GM23338 (cell line): ENCODE measurements at regions not wholly inside any gene's neighbourhood (a gene's known extent, or its start where the extent isn't known, plus 50 kb on each side); places are given as distances from the start of the nearest gene placed in this dataset.

ENCODE experiments used
- ATAC-seq: fragments of 200-7000 bp; cut with Tn5 transposase; 3 replicates; pipeline ENCODE4 v1.9.1; 2020
- DNase-seq: peaks from one replicate; pipeline ENCODE4 v3.0.0-alpha.2; 2015; ENCODE audit warnings: low spot score
- H2AFZ ChIP-seq: fragments of 200-600 bp; sonication (generic); 2 replicates; pipeline ENCODE4 v1.8.0; 2016; ENCODE audit warnings: antibody characterized with exemption, mild to moderate bottlenecking, moderate library complexity
- H3F3A ChIP-seq: fragments of 200-600 bp; sonication (generic); replicated peaks from 2 replicates; pipeline ENCODE4 v1.8.0; 2017; ENCODE audit warnings: antibody characterized with exemption, mixed run types, low read depth
- H3K27ac ChIP-seq: fragments of 200-600 bp; sonication (generic); 2 replicates; pipeline ENCODE4 v1.6.1; 2016; ENCODE audit warnings: low read depth
- H3K27me3 ChIP-seq: fragments of 200-600 bp; sonication (generic); 2 replicates; pipeline ENCODE4 v1.8.0; 2016; ENCODE audit warnings: mild to moderate bottlenecking, mixed run types, moderate library complexity; ENCODE audit not compliant: insufficient read depth
- H3K36me3 ChIP-seq: fragments of 200-600 bp; sonication (generic); 2 replicates; pipeline ENCODE4 v1.8.0; 2016; ENCODE audit warnings: mild to moderate bottlenecking; ENCODE audit not compliant: insufficient read depth
- H3K4me1 ChIP-seq: fragments of 200-600 bp; sonication (generic); 2 replicates; pipeline ENCODE4 v1.8.0; 2016; ENCODE audit warnings: mild to moderate bottlenecking, moderate library complexity; ENCODE audit not compliant: insufficient read depth
- H3K4me2 ChIP-seq: fragments of 200-600 bp; sonication (generic); 2 replicates; pipeline ENCODE4 v1.7.1; 2017; ENCODE audit warnings: mixed run types
- H3K4me3 ChIP-seq: fragments of 200-600 bp; sonication (generic); 2 replicates; pipeline ENCODE4 v1.6.1; 2016; ENCODE audit warnings: mixed run types
- H3K79me2 ChIP-seq: fragments of 200-600 bp; sonication (generic); replicated peaks from 2 replicates; pipeline ENCODE4 v1.8.0; 2017; ENCODE audit warnings: mild to moderate bottlenecking; ENCODE audit not compliant: insufficient read depth
- H3K9me2 ChIP-seq: fragments of 200-600 bp; sonication (generic); 2 replicates; pipeline ENCODE4 v1.8.0; 2017; ENCODE audit not compliant: insufficient read depth
- H4K20me1 ChIP-seq: fragments of 200-600 bp; sonication (generic); replicated peaks from 2 replicates; pipeline ENCODE4 v1.8.0; 2017; ENCODE audit warnings: mild to moderate bottlenecking; ENCODE audit not compliant: insufficient read depth
- H3K27ac Mint-ChIP-seq: 2 replicates; pipeline ENCODE4 v1.8.0; 2020; ENCODE audit warnings: inconsistent platforms, mild to moderate bottlenecking, moderate library complexity, mixed read lengths
- H3K27me3 Mint-ChIP-seq: 3 replicates; pipeline ENCODE4 v1.8.0; 2022; ENCODE audit warnings: low read depth, mild to moderate bottlenecking, moderate library complexity, mixed read lengths, inconsistent platforms; ENCODE audit not compliant: insufficient read depth, poor library complexity
- H3K36me3 Mint-ChIP-seq: 3 replicates; pipeline ENCODE4 v1.8.0; 2021; ENCODE audit warnings: low read depth, mild to moderate bottlenecking, inconsistent platforms, moderate library complexity, mixed read lengths
- H3K4me1 Mint-ChIP-seq: 3 replicates; pipeline ENCODE4 v1.8.0; 2020; ENCODE audit warnings: mild to moderate bottlenecking, inconsistent platforms, mixed read lengths
- H3K4me3 Mint-ChIP-seq: 3 replicates; pipeline ENCODE4 v1.8.0; 2021; ENCODE audit warnings: moderate library complexity, mild to moderate bottlenecking, inconsistent platforms, mixed read lengths
- H3K9me3 Mint-ChIP-seq: 3 replicates; pipeline ENCODE4 v1.8.0; 2020; ENCODE audit warnings: moderate library complexity, mild to moderate bottlenecking, inconsistent platforms, mixed read lengths
- EZH2 ChIP-seq: fragments of 200-600 bp; sonication (generic); IDR thresholded peaks from one replicate; pipeline ENCODE4 v1.8.0; 2017; ENCODE audit warnings: antibody characterized with exemption, mild to moderate bottlenecking, low read depth; ENCODE audit not compliant: unreplicated experiment
- EZH2phosphoT487 ChIP-seq: fragments of 200-600 bp; sonication (generic); IDR thresholded peaks from one replicate; pipeline ENCODE4 v1.8.1; 2018; ENCODE audit warnings: antibody characterized with exemption; ENCODE audit not compliant: unreplicated experiment
- JUNB ChIP-seq: IDR thresholded peaks from one replicate; pipeline ENCODE4 v1.6.1; 2016; ENCODE audit warnings: antibody characterized with exemption; ENCODE audit not compliant: unreplicated experiment
- NANOG ChIP-seq: IDR thresholded peaks from 2 replicates; pipeline ENCODE4 v1.6.1; 2016; ENCODE audit warnings: antibody characterized with exemption, borderline replicate concordance
- TF ChIP-seq, protein P1 (sequence below): fragments of 250-450 bp; sonication (Bioruptor Pico); IDR thresholded peaks from 2 replicates; pipeline ENCODE4 v1.5.0; 2020; ENCODE audit warnings: mild to moderate bottlenecking, moderate library complexity
- TF ChIP-seq, protein P2 (sequence below), 2 experiments: fragments of 200-600 bp in 1 of 2; sonication (generic) in 1 of 2; conservative IDR thresholded peaks; 2 replicates each; pipeline versions ENCODE4 v1.5.1 to v1.6.1; 2016 to 2017; ENCODE audit warnings: antibody characterized with exemption in 2 of 2, low read depth in 2 of 2, mild to moderate bottlenecking in 2 of 2, moderate library complexity in 1 of 2

DNA sequence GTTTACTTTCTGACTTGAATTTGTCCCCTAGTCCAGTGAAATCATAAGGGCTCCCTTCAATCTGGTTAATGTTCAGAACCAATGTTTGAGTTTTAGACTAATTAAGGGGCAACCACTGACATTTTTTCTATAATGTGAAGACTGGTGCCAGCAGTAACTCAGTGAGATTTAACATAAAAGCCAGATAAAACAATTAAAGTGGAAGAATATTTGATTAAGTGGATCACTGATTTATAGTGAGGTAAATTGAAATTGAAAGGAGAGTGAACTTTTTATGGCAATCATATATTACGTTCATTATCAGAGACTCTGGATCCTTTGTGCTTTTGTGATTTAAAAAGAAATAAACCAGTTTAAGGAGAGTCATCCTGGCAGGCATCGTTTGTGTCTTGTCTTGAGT is 246.8 kb downstream of the GATA3 start:
- no peak overlapping the region for H3K4me3 ChIP-seq
- no peak for TF ChIP-seq JUNB
- TF ChIP-seq EZH2: no peak
- TF ChIP-seq, protein P1, sequence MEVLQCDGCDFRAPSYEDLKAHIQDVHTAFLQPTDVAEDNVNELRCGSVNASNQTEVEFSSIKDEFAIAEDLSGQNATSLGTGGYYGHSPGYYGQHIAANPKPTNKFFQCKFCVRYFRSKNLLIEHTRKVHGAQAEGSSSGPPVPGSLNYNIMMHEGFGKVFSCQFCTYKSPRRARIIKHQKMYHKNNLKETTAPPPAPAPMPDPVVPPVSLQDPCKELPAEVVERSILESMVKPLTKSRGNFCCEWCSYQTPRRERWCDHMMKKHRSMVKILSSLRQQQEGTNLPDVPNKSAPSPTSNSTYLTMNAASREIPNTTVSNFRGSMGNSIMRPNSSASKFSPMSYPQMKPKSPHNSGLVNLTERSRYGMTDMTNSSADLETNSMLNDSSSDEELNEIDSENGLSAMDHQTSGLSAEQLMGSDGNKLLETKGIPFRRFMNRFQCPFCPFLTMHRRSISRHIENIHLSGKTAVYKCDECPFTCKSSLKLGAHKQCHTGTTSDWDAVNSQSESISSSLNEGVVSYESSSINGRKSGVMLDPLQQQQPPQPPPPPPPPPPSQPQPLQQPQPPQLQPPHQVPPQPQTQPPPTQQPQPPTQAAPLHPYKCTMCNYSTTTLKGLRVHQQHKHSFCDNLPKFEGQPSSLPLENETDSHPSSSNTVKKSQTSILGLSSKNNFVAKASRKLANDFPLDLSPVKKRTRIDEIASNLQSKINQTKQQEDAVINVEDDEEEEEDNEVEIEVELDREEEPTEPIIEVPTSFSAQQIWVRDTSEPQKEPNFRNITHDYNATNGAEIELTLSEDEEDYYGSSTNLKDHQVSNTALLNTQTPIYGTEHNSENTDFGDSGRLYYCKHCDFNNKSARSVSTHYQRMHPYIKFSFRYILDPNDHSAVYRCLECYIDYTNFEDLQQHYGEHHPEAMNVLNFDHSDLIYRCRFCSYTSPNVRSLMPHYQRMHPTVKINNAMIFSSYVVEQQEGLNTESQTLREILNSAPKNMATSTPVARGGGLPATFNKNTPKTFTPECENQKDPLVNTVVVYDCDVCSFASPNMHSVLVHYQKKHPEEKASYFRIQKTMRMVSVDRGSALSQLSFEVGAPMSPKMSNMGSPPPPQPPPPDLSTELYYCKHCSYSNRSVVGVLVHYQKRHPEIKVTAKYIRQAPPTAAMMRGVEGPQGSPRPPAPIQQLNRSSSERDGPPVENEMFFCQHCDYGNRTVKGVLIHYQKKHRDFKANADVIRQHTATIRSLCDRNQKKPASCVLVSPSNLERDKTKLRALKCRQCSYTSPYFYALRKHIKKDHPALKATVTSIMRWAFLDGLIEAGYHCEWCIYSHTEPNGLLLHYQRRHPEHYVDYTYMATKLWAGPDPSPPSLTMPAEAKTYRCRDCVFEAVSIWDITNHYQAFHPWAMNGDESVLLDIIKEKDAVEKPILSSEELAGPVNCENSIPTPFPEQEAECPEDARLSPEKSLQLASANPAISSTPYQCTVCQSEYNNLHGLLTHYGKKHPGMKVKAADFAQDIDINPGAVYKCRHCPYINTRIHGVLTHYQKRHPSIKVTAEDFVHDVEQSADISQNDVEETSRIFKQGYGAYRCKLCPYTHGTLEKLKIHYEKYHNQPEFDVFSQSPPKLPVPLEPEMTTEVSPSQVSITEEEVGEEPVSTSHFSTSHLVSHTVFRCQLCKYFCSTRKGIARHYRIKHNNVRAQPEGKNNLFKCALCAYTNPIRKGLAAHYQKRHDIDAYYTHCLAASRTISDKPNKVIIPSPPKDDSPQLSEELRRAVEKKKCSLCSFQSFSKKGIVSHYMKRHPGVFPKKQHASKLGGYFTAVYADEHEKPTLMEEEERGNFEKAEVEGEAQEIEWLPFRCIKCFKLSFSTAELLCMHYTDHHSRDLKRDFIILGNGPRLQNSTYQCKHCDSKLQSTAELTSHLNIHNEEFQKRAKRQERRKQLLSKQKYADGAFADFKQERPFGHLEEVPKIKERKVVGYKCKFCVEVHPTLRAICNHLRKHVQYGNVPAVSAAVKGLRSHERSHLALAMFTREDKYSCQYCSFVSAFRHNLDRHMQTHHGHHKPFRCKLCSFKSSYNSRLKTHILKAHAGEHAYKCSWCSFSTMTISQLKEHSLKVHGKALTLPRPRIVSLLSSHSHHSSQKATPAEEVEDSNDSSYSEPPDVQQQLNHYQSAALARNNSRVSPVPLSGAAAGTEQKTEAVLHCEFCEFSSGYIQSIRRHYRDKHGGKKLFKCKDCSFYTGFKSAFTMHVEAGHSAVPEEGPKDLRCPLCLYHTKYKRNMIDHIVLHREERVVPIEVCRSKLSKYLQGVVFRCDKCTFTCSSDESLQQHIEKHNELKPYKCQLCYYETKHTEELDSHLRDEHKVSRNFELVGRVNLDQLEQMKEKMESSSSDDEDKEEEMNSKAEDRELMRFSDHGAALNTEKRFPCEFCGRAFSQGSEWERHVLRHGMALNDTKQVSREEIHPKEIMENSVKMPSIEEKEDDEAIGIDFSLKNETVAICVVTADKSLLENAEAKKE: no peak
- no peak for TF ChIP-seq NANOG
- TF ChIP-seq EZH2phosphoT487: no peak
- TF ChIP-seq, protein P2, sequence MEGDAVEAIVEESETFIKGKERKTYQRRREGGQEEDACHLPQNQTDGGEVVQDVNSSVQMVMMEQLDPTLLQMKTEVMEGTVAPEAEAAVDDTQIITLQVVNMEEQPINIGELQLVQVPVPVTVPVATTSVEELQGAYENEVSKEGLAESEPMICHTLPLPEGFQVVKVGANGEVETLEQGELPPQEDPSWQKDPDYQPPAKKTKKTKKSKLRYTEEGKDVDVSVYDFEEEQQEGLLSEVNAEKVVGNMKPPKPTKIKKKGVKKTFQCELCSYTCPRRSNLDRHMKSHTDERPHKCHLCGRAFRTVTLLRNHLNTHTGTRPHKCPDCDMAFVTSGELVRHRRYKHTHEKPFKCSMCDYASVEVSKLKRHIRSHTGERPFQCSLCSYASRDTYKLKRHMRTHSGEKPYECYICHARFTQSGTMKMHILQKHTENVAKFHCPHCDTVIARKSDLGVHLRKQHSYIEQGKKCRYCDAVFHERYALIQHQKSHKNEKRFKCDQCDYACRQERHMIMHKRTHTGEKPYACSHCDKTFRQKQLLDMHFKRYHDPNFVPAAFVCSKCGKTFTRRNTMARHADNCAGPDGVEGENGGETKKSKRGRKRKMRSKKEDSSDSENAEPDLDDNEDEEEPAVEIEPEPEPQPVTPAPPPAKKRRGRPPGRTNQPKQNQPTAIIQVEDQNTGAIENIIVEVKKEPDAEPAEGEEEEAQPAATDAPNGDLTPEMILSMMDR (conservative IDR thresholded peaks at IDR 0.05; ENCODE audit: low read depth in 2 of 2): no peak
- no peaks in the 10 kb centered on the region for H3K27me3 ChIP-seq
- Mint-ChIP-seq H3K4me3 (no peak overlapping the region), H3K36me3 (no peaks in the 10 kb centered on the region), H3K9me3 (no peaks in the 10 kb centered on the region), H3K27ac (no peak overlapping the region), H3K4me1 (peaks cover 26% of the 10 kb centered on the region), H3K27me3 (no peaks in the 10 kb centered on the region)
- no peak overlapping the region for H3K27ac ChIP-seq
- H4K20me1 ChIP-seq: no peaks in the 10 kb centered on the region
- no peaks in the 10 kb centered on the region for H3F3A ChIP-seq
- H3K4me2 ChIP-seq: no peak overlapping the region
- H3K79me2 ChIP-seq: no peaks in the 10 kb centered on the region
- no peak for DNase-seq
- no peak for ATAC-seq
- 0 out of 2 replicates have a peak, but pooled peaks cover 3% of the 10 kb centered on the region for H3K9me2 ChIP-seq
- H3K36me3 ChIP-seq: no peaks in the 10 kb centered on the region
- H3K4me1 ChIP-seq: peaks cover 2% of the 10 kb centered on the region; the same call in 1 of the 2 replicates
- no peak overlapping the region for H2AFZ ChIP-seq
